Endothelial cell of hepatic sinusoid (primary cell): ENCODE measurements at regions not wholly inside any gene's neighbourhood (a gene's known extent, or its start where the extent isn't known, plus 50 kb on each side); places are given as distances from the start of the nearest gene placed in this dataset.
"Not testable (repeated sequence)": the region's sequence is repeated elsewhere in the genome, so short reads cannot be mapped to it uniquely, and the experiment has no call there.

Experiments
- in situ Hi-C: cut with HindIII; loops from 2 replicates; pipeline ENCODE4 v1.10.0; 2017; ENCODE audit warnings: low sequenced_read_pairs

DNA sequence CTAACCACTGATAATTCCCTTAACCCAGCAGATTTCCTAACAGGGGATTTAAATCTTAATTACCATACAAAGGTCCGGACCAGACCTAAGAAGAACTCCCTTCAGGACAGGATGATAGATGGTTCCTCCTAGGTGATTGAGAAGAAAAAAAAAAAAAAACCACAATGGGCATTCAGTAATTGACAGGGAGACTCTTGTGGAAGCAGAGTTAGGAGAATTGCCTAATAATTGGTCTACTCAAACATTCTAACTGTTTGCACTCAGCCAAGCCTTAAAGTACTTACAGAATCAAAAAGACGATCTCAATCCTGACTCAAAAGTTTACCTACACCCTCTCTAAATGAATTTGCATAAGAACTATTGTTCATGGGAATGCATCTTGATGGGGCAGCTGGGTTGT, 844.7 kb upstream of the ACVR2A start:
- in situ Hi-C loops, result not testable (repeated sequence)

GRCh38 chr2:146997945-146998344, 846.9 kb upstream of the ACVR2A start:
- in situ Hi-C loops, result no loop called here

GRCh38 chr2:146997488-146997887, 847.3 kb upstream of the ACVR2A start:
- in situ Hi-C loops, result no loop called here

- in situ Hi-C loops, result no loop called here
Measured at GRCh38 chr2:146994246-146994645, 850.6 kb upstream of the ACVR2A start.

DNA sequence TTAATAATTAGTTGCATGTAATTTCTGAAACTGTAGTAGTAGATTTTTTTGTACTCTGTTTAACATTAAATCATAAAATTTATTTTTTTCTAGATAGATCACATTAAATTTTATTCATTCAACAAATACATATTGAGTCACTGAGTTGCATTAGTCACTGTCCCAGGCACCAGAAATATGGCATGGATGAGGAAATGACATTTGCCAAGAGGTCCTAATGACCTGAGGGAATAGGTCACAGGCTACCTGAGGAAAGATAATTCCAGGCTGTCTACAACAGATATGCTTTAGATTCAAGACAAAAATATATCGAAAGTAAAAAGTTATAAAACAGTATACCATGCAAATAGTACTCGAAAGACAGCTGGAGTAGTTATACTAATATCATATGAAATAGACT, 852.4 kb upstream of the ACVR2A start:
- in situ Hi-C loops, result no loop called here

DNA sequence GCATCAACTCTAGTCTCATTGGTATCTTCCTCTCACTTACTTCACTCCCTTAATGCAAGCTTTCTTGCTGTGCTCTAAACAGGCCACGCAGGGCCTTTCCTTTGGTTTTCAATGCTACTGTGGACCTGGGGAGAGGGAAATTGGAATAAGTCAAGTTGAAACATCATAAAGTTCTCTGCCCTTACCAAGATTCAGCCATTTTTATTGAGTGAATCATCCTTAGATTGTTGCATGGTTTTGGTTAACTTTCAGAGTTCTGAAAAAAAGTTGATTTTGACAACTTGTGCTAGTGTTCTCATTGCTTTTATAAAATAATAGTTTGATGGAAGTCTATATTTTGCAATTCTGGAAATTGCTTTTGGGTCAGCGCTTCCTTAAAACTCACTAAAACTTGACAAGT, 852.8 kb upstream of the ACVR2A start:
- in situ Hi-C loops, result no loop called here

GRCh38 chr2:146990311-146991054, 854.3 kb upstream of the ACVR2A start:
- in situ Hi-C loops, result no loop called here

- in situ Hi-C loops, result loop anchor here (5.0 kb wide), 1 partner anchor 43 kb away; no protein-coding TSS in a partner anchor
Measured at GRCh38 chr2:146989741-146990140, 855.1 kb upstream of the ACVR2A start.

DNA sequence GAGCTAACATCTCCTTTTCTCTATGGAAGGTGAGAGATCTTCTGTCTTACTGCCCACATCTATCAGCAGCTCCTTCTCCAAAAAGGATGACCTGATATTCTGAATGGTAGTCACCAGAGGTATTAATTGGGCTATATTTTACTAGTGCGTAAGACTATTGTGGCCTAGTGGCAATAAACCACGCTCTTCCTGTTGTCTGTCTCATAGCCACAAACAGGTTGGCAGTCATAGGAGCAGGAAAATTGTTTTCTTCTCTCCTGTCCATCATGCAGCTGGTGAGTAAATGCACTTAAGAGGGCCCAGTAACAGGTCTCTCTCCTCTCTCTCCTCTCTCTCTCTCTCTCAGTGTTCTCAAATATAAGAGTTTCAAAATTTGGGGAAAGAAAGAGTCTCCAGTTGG, 856.8 kb upstream of the ACVR2A start:
- in situ Hi-C loops, result loop anchor here (5.0 kb wide), 1 partner anchor 44 kb away; no protein-coding TSS in a partner anchor

GRCh38 chr2:146986161-146986560, 858.7 kb upstream of the ACVR2A start:
- in situ Hi-C loops, result loop anchor here (5.0 kb wide), 1 partner anchor 46 kb away; no protein-coding TSS in a partner anchor

DNA sequence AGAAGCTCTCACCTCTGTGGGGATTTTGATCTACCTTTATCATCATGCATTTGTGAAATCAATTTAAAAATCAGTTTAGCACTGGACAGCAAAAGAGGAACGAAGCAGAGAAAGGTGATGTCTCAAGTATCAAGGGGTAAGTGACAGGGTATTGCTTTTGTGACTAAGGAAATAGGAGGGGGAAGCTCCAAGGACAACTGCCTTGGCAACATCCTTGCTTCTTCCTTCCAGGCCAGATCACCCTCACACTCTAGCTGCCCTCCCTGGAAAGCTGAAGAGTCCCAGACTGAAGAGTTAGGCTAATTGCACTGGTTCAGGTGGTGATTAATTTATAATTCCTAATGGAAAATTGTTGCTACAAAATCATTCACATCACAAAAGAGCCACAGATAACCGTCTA, 859.1 kb upstream of the ACVR2A start:
- in situ Hi-C loops, result loop anchor here (5.0 kb wide), 1 partner anchor 47 kb away; no protein-coding TSS in a partner anchor

GRCh38 chr2:146984014-146984413, 860.8 kb upstream of the ACVR2A start:
- in situ Hi-C loops, result no loop called here

- in situ Hi-C loops, result no loop called here
Measured at GRCh38 chr2:146982393-146982846, 862.4 kb upstream of the ACVR2A start.

DNA sequence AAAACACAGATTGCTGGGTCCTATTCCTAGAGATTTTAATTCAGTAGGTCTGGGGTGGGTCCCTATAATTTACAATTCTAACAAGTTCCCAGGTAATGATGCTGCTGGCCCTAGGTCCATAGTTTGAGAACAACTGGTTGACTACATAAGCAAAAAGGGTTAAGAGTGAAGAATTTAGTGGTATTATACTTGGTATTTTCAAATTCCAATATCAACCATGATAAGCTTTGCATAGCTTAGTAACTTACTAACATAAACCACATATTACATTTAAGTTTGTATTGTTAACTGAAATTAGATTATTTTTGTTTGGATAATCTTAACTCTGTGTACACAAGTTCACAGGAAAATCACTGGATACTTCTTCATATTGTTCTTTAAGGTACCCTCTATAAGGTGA, 862.9 kb upstream of the ACVR2A start:
- in situ Hi-C loops, result no loop called here

GRCh38 chr2:146979746-146980145, 865.1 kb upstream of the ACVR2A start:
- in situ Hi-C loops, result no loop called here

- in situ Hi-C loops, result no loop called here
Measured at GRCh38 chr2:146978577-146979555, 866.0 kb upstream of the ACVR2A start.

GRCh38 chr2:146970981-146971380, 873.8 kb upstream of the ACVR2A start:
- in situ Hi-C loops, result not testable (repeated sequence)

DNA sequence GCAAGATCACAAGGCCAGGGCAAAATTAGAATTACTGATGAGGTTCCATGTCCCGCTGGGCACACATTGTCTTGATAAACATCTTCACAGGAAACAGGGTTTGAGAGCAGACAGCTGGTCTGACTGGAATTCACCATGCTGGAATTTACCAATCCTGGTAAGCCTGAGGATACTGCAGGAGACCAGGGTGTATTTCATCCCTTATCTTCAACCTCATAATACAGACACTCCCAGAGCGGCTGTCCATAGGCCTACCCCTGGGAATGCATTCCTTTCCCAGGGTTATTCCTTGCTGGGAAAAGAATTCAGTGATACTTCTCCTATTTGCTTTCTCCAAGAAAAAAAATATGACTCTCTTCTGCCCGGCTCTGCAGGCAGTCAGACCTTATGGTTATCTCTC, 875.1 kb upstream of the ACVR2A start:
- in situ Hi-C loops, result not testable (repeated sequence)

DNA sequence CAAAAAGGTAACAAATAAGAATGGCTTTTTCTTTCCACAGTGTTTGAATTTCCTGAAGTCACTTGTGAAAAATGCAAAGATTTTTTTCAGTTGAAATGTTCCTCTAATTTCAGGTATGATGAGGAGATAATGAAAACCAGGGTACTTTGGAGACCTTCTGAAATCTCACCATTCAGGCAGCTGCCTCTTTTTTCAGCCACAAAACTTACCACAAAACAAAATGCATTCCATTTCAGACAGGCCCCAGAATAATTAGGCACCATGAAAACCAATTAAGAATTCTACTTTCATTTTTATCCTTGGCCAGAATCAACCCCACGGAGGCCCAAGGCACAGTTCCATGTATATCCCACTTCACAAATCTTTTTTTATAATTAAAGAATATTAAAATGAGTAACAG, 880.3 kb upstream of the ACVR2A start:
- in situ Hi-C loops, result no loop called here

DNA sequence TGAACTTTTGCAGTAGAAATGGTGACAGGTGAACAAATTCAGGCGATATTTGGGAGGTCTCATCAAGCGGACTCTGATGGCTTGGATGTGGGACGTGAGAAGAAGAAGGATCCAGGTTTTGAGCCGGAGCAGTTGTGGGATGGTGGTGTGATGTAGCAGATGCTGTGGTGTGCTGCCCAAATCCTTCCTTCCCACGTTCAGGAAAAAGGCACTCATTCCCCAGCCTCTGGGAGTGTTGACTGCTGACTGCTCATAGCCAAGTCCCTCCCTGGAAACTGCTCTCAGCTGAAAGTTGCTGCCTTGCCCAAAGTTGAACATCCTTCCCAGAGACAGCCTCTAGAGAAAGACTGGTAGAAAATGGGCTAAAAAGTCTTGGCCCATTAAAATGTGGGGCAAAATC, 890.3 kb upstream of the ACVR2A start:
- in situ Hi-C loops, result no loop called here

DNA sequence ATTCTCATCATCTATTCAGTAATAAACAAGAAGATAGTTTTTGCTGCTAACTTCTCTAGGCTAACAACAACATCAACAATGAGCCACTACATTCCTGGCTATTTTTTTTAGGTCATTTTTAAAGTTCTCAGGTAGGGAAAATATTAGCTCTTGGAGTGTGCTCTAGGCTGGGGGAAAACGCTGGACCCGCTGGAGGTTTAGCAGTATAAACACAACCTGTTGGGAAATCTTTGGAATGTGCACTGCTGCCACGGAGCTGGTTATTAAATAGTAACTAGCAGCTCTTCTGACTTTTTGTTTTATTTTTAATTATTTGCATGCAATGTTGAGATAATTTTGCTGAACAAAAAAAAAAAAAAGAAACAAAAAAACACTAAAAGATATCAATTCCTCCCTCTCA, 892.1 kb upstream of the ACVR2A start:
- in situ Hi-C loops, result no loop called here

DNA sequence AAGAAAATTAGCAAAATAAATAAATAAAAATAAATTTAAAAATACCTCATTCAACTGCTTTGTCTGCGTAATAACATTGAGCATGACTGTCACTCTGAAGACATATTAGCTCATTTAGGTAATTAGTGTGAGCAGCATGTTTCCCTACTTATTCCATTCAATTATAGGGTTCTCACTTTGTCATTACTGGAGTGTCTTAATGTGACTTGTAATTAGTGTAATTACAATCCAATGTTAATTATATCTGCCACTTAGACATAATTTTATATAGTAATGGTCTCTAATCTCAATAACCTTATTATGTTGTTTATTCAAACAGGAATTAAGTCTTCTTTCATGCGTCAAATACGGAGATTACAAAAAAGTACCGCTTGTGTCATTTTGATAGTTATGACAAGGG, 893.9 kb upstream of the ACVR2A start:
- in situ Hi-C loops, result no loop called here
